ENCODE measurements at regions not wholly inside any gene's neighbourhood (a gene's known extent, or its start where the extent isn't known, plus 50 kb on each side); places are given as distances from the start of the nearest gene placed in this dataset.

DNA sequence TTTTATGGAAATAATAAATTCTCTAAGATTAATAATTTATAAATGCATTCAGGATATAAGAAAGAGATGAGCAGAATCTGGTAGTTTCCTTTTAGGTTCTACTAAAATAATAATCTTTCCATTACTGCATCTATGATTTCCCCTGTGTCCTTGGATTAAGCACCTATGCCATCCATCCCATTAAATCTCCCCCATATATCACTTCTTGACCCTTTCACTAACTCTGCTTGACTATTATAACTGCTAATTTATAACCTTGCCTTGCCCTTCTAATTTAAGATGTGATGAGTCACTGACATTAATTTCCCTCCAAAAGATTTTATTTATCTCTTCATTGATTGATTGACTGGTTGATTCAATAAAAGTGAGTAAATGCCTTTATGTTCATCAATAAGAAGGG lies 348.3 kb upstream of the LRATD1 start:
- TF ChIP-seq, protein P1, sequence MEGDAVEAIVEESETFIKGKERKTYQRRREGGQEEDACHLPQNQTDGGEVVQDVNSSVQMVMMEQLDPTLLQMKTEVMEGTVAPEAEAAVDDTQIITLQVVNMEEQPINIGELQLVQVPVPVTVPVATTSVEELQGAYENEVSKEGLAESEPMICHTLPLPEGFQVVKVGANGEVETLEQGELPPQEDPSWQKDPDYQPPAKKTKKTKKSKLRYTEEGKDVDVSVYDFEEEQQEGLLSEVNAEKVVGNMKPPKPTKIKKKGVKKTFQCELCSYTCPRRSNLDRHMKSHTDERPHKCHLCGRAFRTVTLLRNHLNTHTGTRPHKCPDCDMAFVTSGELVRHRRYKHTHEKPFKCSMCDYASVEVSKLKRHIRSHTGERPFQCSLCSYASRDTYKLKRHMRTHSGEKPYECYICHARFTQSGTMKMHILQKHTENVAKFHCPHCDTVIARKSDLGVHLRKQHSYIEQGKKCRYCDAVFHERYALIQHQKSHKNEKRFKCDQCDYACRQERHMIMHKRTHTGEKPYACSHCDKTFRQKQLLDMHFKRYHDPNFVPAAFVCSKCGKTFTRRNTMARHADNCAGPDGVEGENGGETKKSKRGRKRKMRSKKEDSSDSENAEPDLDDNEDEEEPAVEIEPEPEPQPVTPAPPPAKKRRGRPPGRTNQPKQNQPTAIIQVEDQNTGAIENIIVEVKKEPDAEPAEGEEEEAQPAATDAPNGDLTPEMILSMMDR (IDR thresholded peaks at IDR 0.05), result no peak
- no peak for TF ChIP-seq POLR2A (IDR thresholded peaks at IDR 0.05)

Measured in right lobe of liver (tissue), 4 donors.